ENCODE measurements at regions not wholly inside any gene's neighbourhood (a gene's known extent, or its start where the extent isn't known, plus 50 kb on each side); places are given as distances from the start of the nearest gene placed in this dataset.

DNA sequence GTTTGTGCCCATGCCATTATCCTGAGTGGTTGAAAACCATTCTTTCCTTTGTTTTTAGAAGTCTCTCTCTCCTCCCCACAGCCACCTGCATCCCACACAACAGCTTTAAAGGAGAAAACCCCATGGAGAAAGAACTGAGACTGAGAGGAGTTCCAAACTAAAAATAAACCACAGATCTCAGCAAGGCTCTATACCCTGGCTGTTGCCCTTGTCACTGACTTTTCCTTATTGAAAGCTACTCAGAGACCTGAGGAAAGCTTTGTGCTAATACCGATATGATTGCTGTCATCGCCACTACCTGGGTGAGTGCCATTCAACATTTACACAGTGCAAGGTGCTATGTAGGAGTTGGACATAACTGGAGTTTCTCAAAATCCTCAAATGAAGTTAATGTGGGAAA lies 55.5 kb upstream of the RASGRP1 start:
- no peak for TF ChIP-seq GATA2 (IDR thresholded peaks at IDR 0.05; ENCODE audit: low read depth, low read length)
- no peak for TF ChIP-seq GATA3 (IDR thresholded peaks at IDR 0.05; ENCODE audit: low read depth, low read length)

Data from SH-SY5Y (cell line).